ENCODE measurements at regions not wholly inside any gene's neighbourhood (a gene's known extent, or its start where the extent isn't known, plus 50 kb on each side); places are given as distances from the start of the nearest gene placed in this dataset.
A peak's percentile ranks its signal among the peaks of the same experiment; 100 is the strongest.

GRCh38 chr21:27240839-27241238, 274.0 kb upstream of the ADAMTS5 start (continued):
- TF ChIP-seq ZNF12 (CRISPR knock-in tag; IDR thresholded peaks at IDR 0.05) (no peak), MAZ (CRISPR knock-in tag; conservative IDR thresholded peaks at IDR 0.05 in 1 of 2, IDR thresholded peaks at IDR 0.05 in 1 of 2) (no peak), MECOM (CRISPR knock-in tag; IDR thresholded peaks at IDR 0.05) (no peak), ZNF668 (CRISPR knock-in tag; IDR thresholded peaks at IDR 0.05) (no peak), JUNB (CRISPR knock-in tag; conservative IDR thresholded peaks at IDR 0.05) (no peak), ZBTB12 (CRISPR knock-in tag; IDR thresholded peaks at IDR 0.05) (no peak), TCF7L2 (IDR thresholded peaks at IDR 0.05; ENCODE audit: low read depth, low read length) (no peak), MEF2D (tag; conservative IDR thresholded peaks at IDR 0.05; ENCODE audit: low read depth) (no peak)

- intact Hi-C loops (cut with micrococcal nuclease) (no loop called here), in situ Hi-C loops (cut with MboI) (no loop called here)
- H3K79me2 ChIP-seq (ENCODE audit: control insufficient read depth, insufficient read depth, low read length) = no peaks in the 10 kb centered on the region
- H2AFZ ChIP-seq (ENCODE audit: low read depth, low read length) = no peak overlapping the region
- POLR2A ChIA-PET = no interaction called here
- WGBS (ENCODE audit: insufficient coverage, low coverage, missing lambda C conversion rate) = 2% methylated on average over 2 of the region's 2 CpGs
- DNase-seq (ENCODE audit: extremely low read depth in 1 of 4, low spot score in 3 of 4) (no peak), FAIRE-seq (no peak), ATAC-seq (no peak)
- no peaks in the 10 kb centered on the region for H3K4me1 ChIP-seq (replicated peaks in 1 of 2; ENCODE audit: control insufficient read depth in 2 of 2, insufficient read depth in 2 of 2, low read length in 2 of 2)
- CTCF ChIA-PET (ENCODE audit: low intra/inter-chr PET ratio) = no interaction called here
- H3K27ac ChIP-seq (ENCODE audit: extremely low read depth, low read depth, low read length) = no peak overlapping the region
- H3K4me2 ChIP-seq (ENCODE audit: insufficient read depth, low read length) = no peak overlapping the region
- no peaks in the 10 kb centered on the region for H3K36me3 ChIP-seq (ENCODE audit: control insufficient read depth, insufficient read depth, low read length)
- no TSS peak for BruUV-seq (replicated peaks)
- no peaks in the 10 kb centered on the region for H4K20me1 ChIP-seq (replicated peaks; ENCODE audit: control insufficient read depth, insufficient read depth, low read length)
- H3K9me3 ChIP-seq (replicated peaks; ENCODE audit: control insufficient read depth, insufficient read depth, low read depth, low read length) = no peaks in the 10 kb centered on the region
- H3K9ac ChIP-seq (ENCODE audit: insufficient read depth in 1 of 2, low read depth in 2 of 2, low read length in 2 of 2) = no peak overlapping the region
- TF ChIP-seq ID3 (CRISPR knock-in tag; IDR thresholded peaks at IDR 0.05) (no peak), ID3 (tag; IDR thresholded peaks at IDR 0.05) (no peak), MNT (conservative IDR thresholded peaks at IDR 0.05) (no peak), MAFF (IDR thresholded peaks at IDR 0.05; ENCODE audit: low read length) (peak; percentile 37; the same call in 1 of the 2 replicates), MAFG (tag; conservative IDR thresholded peaks at IDR 0.05) (peak; percentile 41; the same call in 1 of the 2 replicates), ZNF316 (IDR thresholded peaks at IDR 0.05) (peak; percentile 42; the same call in 1 of the 2 replicates)
- H3K4me3 ChIP-seq = no peak overlapping the region
- H3K27me3 ChIP-seq (ENCODE audit: control insufficient read depth in 2 of 2, insufficient read depth in 2 of 2, low read length in 2 of 2) = no peaks in the 10 kb centered on the region
- no peaks in the 10 kb centered on the region for H3K9me1 ChIP-seq (ENCODE audit: control insufficient read depth, insufficient read depth, low read length)
These were observed 266.7 kb upstream of the ADAMTS5 start for GRCh38 chr21:27233514-27234115.
